ENCODE measurements at regions not wholly inside any gene's neighbourhood (a gene's known extent, or its start where the extent isn't known, plus 50 kb on each side); places are given as distances from the start of the nearest gene placed in this dataset.
"Not testable (repeated sequence)": the region's sequence is repeated elsewhere in the genome, so short reads cannot be mapped to it uniquely, and the experiment has no call there.

GRCh38 chr18:53821141-53821540 is 403.3 kb downstream of the MBD2 start:
- WGBS = 19% methylated on average over 1 of the region's 1 CpG
- H3K9ac ChIP-seq (ENCODE audit: low read length); H3K9me3 ChIP-seq (ENCODE audit: control insufficient read depth, low read length); H3K18ac ChIP-seq (ENCODE audit: low read depth in 1 of 2, low read length in 2 of 2); H3K4me3 ChIP-seq (ENCODE audit: insufficient read depth in 1 of 2, low read depth in 1 of 2, low read length in 2 of 2); H2AK5ac ChIP-seq (ENCODE audit: low read length, severe bottlenecking); H2BK12ac ChIP-seq (ENCODE audit: low read length in 2 of 2); H2BK5ac ChIP-seq (ENCODE audit: low read depth, low read length, poor library complexity, severe bottlenecking); H3K36me3 ChIP-seq (ENCODE audit: control insufficient read depth in 1 of 2, insufficient read depth in 2 of 2, low read depth in 1 of 2, low read length in 2 of 2); H4K91ac ChIP-seq (ENCODE audit: low read length); H3K4ac ChIP-seq (ENCODE audit: low read depth in 1 of 2, low read length in 2 of 2); H2BK15ac ChIP-seq (ENCODE audit: low read depth, poor library complexity, severe bottlenecking); H3K4me2 ChIP-seq (ENCODE audit: low read length, poor library complexity, severe bottlenecking); H3K79me1 ChIP-seq (replicated peaks; ENCODE audit: low read length, poor library complexity, severe bottlenecking); H2BK120ac ChIP-seq (ENCODE audit: low read depth, low read length); H3K27me3 ChIP-seq (ENCODE audit: control insufficient read depth in 1 of 2, insufficient read depth in 1 of 2, low read length in 2 of 2); H4K8ac ChIP-seq (ENCODE audit: low read length); H3K23ac ChIP-seq (ENCODE audit: low read length in 2 of 2); H3K27ac ChIP-seq (ENCODE audit: low read length, poor library complexity, severe bottlenecking); H3K14ac ChIP-seq (ENCODE audit: low read length in 2 of 2); H2AFZ ChIP-seq (ENCODE audit: low read depth, low read length); DNase-seq: not testable (repeated sequence)
- H3K4me1 ChIP-seq (ENCODE audit: control insufficient read depth, insufficient read depth, low read depth, low read length) = peaks cover 13% of the 10 kb centered on the region

GRCh38 chr18:53819671-53820070 is 404.8 kb downstream of the MBD2 start:
- Histone ChIP-seq H3K79me1 (replicated peaks; ENCODE audit: low read length, poor library complexity, severe bottlenecking) (no peaks in the 10 kb centered on the region), H3K27me3 (ENCODE audit: control insufficient read depth in 1 of 2, insufficient read depth in 1 of 2, low read length in 2 of 2) (no peaks in the 10 kb centered on the region), H3K4me1 (ENCODE audit: control insufficient read depth, insufficient read depth, low read depth, low read length) (peaks cover 13% of the 10 kb centered on the region), H3K4me2 (ENCODE audit: low read length, poor library complexity, severe bottlenecking) (no peak overlapping the region), H2AFZ (ENCODE audit: low read depth, low read length) (no peak overlapping the region), H2BK12ac (ENCODE audit: low read length in 2 of 2) (no peak overlapping the region), H4K8ac (ENCODE audit: low read length) (no peak overlapping the region), H3K27ac (ENCODE audit: low read length, poor library complexity, severe bottlenecking) (no peak overlapping the region), H4K91ac (ENCODE audit: low read length) (no peak overlapping the region), H2BK5ac (ENCODE audit: low read depth, low read length, poor library complexity, severe bottlenecking) (no peak overlapping the region), H2BK15ac (ENCODE audit: low read depth, poor library complexity, severe bottlenecking) (no peak overlapping the region), H3K9ac (ENCODE audit: low read length) (no peak overlapping the region), H3K9me3 (ENCODE audit: control insufficient read depth, low read length) (no peaks in the 10 kb centered on the region), H2AK5ac (ENCODE audit: low read length, severe bottlenecking) (peak overlapping the region; percentile 5), H3K23ac (ENCODE audit: low read length in 2 of 2) (no peak overlapping the region), H3K14ac (ENCODE audit: low read length in 2 of 2) (no peak overlapping the region), H3K18ac (ENCODE audit: low read depth in 1 of 2, low read length in 2 of 2) (no peak overlapping the region), H2BK120ac (ENCODE audit: low read depth, low read length) (no peak overlapping the region), H3K4me3 (ENCODE audit: insufficient read depth in 1 of 2, low read depth in 1 of 2, low read length in 2 of 2) (no peak overlapping the region), H3K4ac (ENCODE audit: low read depth in 1 of 2, low read length in 2 of 2) (no peak overlapping the region), H3K36me3 (ENCODE audit: control insufficient read depth in 1 of 2, insufficient read depth in 2 of 2, low read depth in 1 of 2, low read length in 2 of 2) (no peaks in the 10 kb centered on the region)
- DNase-seq = no peak
- WGBS = 89% methylated on average over 1 of the region's 1 CpG

GRCh38 chr18:53819174-53819573 is 405.3 kb downstream of the MBD2 start:
- H2BK12ac ChIP-seq (ENCODE audit: low read length in 2 of 2) = no peak overlapping the region
- H3K4me3 ChIP-seq (ENCODE audit: insufficient read depth in 1 of 2, low read depth in 1 of 2, low read length in 2 of 2) = no peak overlapping the region
- no peak overlapping the region for H3K9ac ChIP-seq (ENCODE audit: low read length)
- H3K23ac ChIP-seq (ENCODE audit: low read length in 2 of 2) = no peak overlapping the region
- H2BK5ac ChIP-seq (ENCODE audit: low read depth, low read length, poor library complexity, severe bottlenecking) = peak overlapping the region; percentile 90
- H3K79me1 ChIP-seq (replicated peaks; ENCODE audit: low read length, poor library complexity, severe bottlenecking) = no peaks in the 10 kb centered on the region
- no peak overlapping the region for H3K14ac ChIP-seq (ENCODE audit: low read length in 2 of 2)
- no peak overlapping the region for H2BK120ac ChIP-seq (ENCODE audit: low read depth, low read length)
- peak overlapping the region; percentile 99 for H3K27ac ChIP-seq (ENCODE audit: low read length, poor library complexity, severe bottlenecking)
- WGBS = 62% methylated on average over 1 of the region's 1 CpG
- H2AK5ac ChIP-seq (ENCODE audit: low read length, severe bottlenecking) = peak overlapping the region; percentile 99
- H4K91ac ChIP-seq (ENCODE audit: low read length) = no peak overlapping the region
- H4K8ac ChIP-seq (ENCODE audit: low read length) = no peak overlapping the region
- H3K4ac ChIP-seq (ENCODE audit: low read depth in 1 of 2, low read length in 2 of 2) = no peak overlapping the region
- H3K27me3 ChIP-seq (ENCODE audit: control insufficient read depth in 1 of 2, insufficient read depth in 1 of 2, low read length in 2 of 2) = no peaks in the 10 kb centered on the region
- H3K9me3 ChIP-seq (ENCODE audit: control insufficient read depth, low read length) = no peaks in the 10 kb centered on the region
- H3K36me3 ChIP-seq (ENCODE audit: control insufficient read depth in 1 of 2, insufficient read depth in 2 of 2, low read depth in 1 of 2, low read length in 2 of 2) = no peaks in the 10 kb centered on the region
- no peak overlapping the region for H2BK15ac ChIP-seq (ENCODE audit: low read depth, poor library complexity, severe bottlenecking)
- no peak for DNase-seq
- peak overlapping the region; percentile 57 for H3K4me2 ChIP-seq (ENCODE audit: low read length, poor library complexity, severe bottlenecking)
- H3K18ac ChIP-seq (ENCODE audit: low read depth in 1 of 2, low read length in 2 of 2) = no peak overlapping the region
- no peak overlapping the region for H2AFZ ChIP-seq (ENCODE audit: low read depth, low read length)
- H3K4me1 ChIP-seq (ENCODE audit: control insufficient read depth, insufficient read depth, low read depth, low read length) = peaks cover 13% of the 10 kb centered on the region

- Histone ChIP-seq H3K4me2 (ENCODE audit: low read length, poor library complexity, severe bottlenecking) (peak overlapping the region; percentile 57), H2BK15ac (ENCODE audit: low read depth, poor library complexity, severe bottlenecking) (no peak overlapping the region), H3K9ac (ENCODE audit: low read length) (no peak overlapping the region), H2BK12ac (ENCODE audit: low read length in 2 of 2) (no peak overlapping the region), H3K36me3 (ENCODE audit: control insufficient read depth in 1 of 2, insufficient read depth in 2 of 2, low read depth in 1 of 2, low read length in 2 of 2) (no peaks in the 10 kb centered on the region), H3K14ac (ENCODE audit: low read length in 2 of 2) (no peak overlapping the region), H3K27ac (ENCODE audit: low read length, poor library complexity, severe bottlenecking) (peak overlapping the region; percentile 99), H3K4ac (ENCODE audit: low read depth in 1 of 2, low read length in 2 of 2) (no peak overlapping the region), H2AK5ac (ENCODE audit: low read length, severe bottlenecking) (peak overlapping the region; percentile 99), H2BK5ac (ENCODE audit: low read depth, low read length, poor library complexity, severe bottlenecking) (peak overlapping the region; percentile 90), H2AFZ (ENCODE audit: low read depth, low read length) (no peak overlapping the region), H3K23ac (ENCODE audit: low read length in 2 of 2) (no peak overlapping the region), H3K4me3 (ENCODE audit: insufficient read depth in 1 of 2, low read depth in 1 of 2, low read length in 2 of 2) (no peak overlapping the region), H3K79me1 (replicated peaks; ENCODE audit: low read length, poor library complexity, severe bottlenecking) (no peaks in the 10 kb centered on the region), H4K91ac (ENCODE audit: low read length) (no peak overlapping the region), H3K27me3 (ENCODE audit: control insufficient read depth in 1 of 2, insufficient read depth in 1 of 2, low read length in 2 of 2) (no peaks in the 10 kb centered on the region), H3K4me1 (ENCODE audit: control insufficient read depth, insufficient read depth, low read depth, low read length) (peaks cover 13% of the 10 kb centered on the region), H3K18ac (ENCODE audit: low read depth in 1 of 2, low read length in 2 of 2) (no peak overlapping the region), H3K9me3 (ENCODE audit: control insufficient read depth, low read length) (no peaks in the 10 kb centered on the region), H4K8ac (ENCODE audit: low read length) (no peak overlapping the region), H2BK120ac (ENCODE audit: low read depth, low read length) (no peak overlapping the region)
- DNase-seq = no peak
- no CpG with 5 or more reads among the region's 1 CpG for WGBS
These were observed 406.2 kb downstream of the MBD2 start for GRCh38 chr18:53817976-53818950.

All from mesenchymal stem cell (in vitro differentiated cells and primary cell).